GM12873 (cell line): ENCODE measurements at regions not wholly inside any gene's neighbourhood (a gene's known extent, or its start where the extent isn't known, plus 50 kb on each side); places are given as distances from the start of the nearest gene placed in this dataset.

Experiments
- CTCF ChIP-seq: IDR thresholded peaks from 2 replicates; pipeline ENCODE4 v1.5.1; 2012; ENCODE audit warnings: low read depth, mild to moderate bottlenecking, moderate library complexity, low read length, control low read depth; ENCODE audit not compliant: insufficient read depth; ENCODE audit errors: missing control alignments

- TF ChIP-seq CTCF = no peak
These were observed 161.2 kb upstream of the SLC38A2 start for GRCh38 chr12:46533723-46534122.

- TF ChIP-seq CTCF = no peak
These were observed 159.2 kb upstream of the SLC38A2 start for GRCh38 chr12:46531804-46532203.

GRCh38 chr12:46531059-46531785 lies 158.6 kb upstream of the SLC38A2 start:
- no peak for TF ChIP-seq CTCF

GRCh38 chr12:46530373-46531056 lies 157.9 kb upstream of the SLC38A2 start:
- TF ChIP-seq CTCF = no peak

GRCh38 chr12:46526233-46526632 lies 153.7 kb upstream of the SLC38A2 start:
- TF ChIP-seq CTCF = no peak

GRCh38 chr12:46524778-46525177 lies 152.2 kb upstream of the SLC38A2 start:
- TF ChIP-seq CTCF = no peak

GRCh38 chr12:46523863-46524770 lies 151.5 kb upstream of the SLC38A2 start:
- TF ChIP-seq CTCF = no peak
